ENCODE measurements at regions not wholly inside any gene's neighbourhood (a gene's known extent, or its start where the extent isn't known, plus 50 kb on each side); places are given as distances from the start of the nearest gene placed in this dataset.

GRCh38 chr2:221068123-221068522 lies 504.0 kb downstream of the EPHA4 start:
- no peak for FAIRE-seq

GRCh38 chr2:221070106-221070505 lies 502.0 kb downstream of the EPHA4 start:
- Histone ChIP-seq H3K27me3 (ENCODE audit: control insufficient read depth, insufficient read depth, low read length) (no peaks in the 10 kb centered on the region), H3K27ac (ENCODE audit: low read depth in 2 of 2, low read length in 2 of 2) (no peak overlapping the region), H3K4me1 (ENCODE audit: control insufficient read depth in 2 of 3, insufficient read depth in 2 of 3, low read depth in 1 of 3, low read length in 3 of 3) (no peaks in the 10 kb centered on the region), H3K9me3 (ENCODE audit: control insufficient read depth in 2 of 3, insufficient read depth in 1 of 3, low read length in 3 of 3) (no peaks in the 10 kb centered on the region), H3K36me3 (ENCODE audit: control insufficient read depth in 2 of 3, insufficient read depth in 3 of 3, low read length in 3 of 3) (no peaks in the 10 kb centered on the region), H3K9ac (ENCODE audit: low read length in 3 of 3) (no peak overlapping the region), H3K4me3 (ENCODE audit: low read length in 3 of 3) (no peak overlapping the region)
- DNase-seq: no peak
- FAIRE-seq: no peak
- TF ChIP-seq CTCF (IDR thresholded peaks at IDR 0.05; ENCODE audit: borderline replicate concordance, extremely low read depth, insufficient read depth): no peak
- intact Hi-C loops (cut with DNase I): no loop called here

More at GRCh38 chr2:221068123-221068522, 504.0 kb downstream of the EPHA4 start:
- H3K4me3 ChIP-seq (ENCODE audit: low read length in 3 of 3): no peak overlapping the region
- no peak overlapping the region for H3K9ac ChIP-seq (ENCODE audit: low read length in 3 of 3)
- no peak for DNase-seq
- no peaks in the 10 kb centered on the region for H3K4me1 ChIP-seq (ENCODE audit: control insufficient read depth in 2 of 3, insufficient read depth in 2 of 3, low read depth in 1 of 3, low read length in 3 of 3)
- no peaks in the 10 kb centered on the region for H3K27me3 ChIP-seq (ENCODE audit: control insufficient read depth, insufficient read depth, low read length)
- H3K36me3 ChIP-seq (ENCODE audit: control insufficient read depth in 2 of 3, insufficient read depth in 3 of 3, low read length in 3 of 3): no peaks in the 10 kb centered on the region
- intact Hi-C loops (cut with DNase I): no loop called here
- H3K27ac ChIP-seq (ENCODE audit: low read depth in 2 of 2, low read length in 2 of 2): no peak overlapping the region
- H3K9me3 ChIP-seq (ENCODE audit: control insufficient read depth in 2 of 3, insufficient read depth in 1 of 3, low read length in 3 of 3): no peaks in the 10 kb centered on the region
- no peak for TF ChIP-seq CTCF (IDR thresholded peaks at IDR 0.05; ENCODE audit: borderline replicate concordance, extremely low read depth, insufficient read depth)

- no peak for FAIRE-seq
Observed at GRCh38 chr2:221073326-221074049, 498.6 kb downstream of the EPHA4 start.

More at GRCh38 chr2:221073326-221074049, 498.6 kb downstream of the EPHA4 start:
- Histone ChIP-seq H3K27ac (ENCODE audit: low read depth in 2 of 2, low read length in 2 of 2) (no peak overlapping the region), H3K4me3 (ENCODE audit: low read length in 3 of 3) (no peak overlapping the region), H3K9ac (ENCODE audit: low read length in 3 of 3) (no peak overlapping the region), H3K36me3 (ENCODE audit: control insufficient read depth in 2 of 3, insufficient read depth in 3 of 3, low read length in 3 of 3) (no peaks in the 10 kb centered on the region), H3K4me1 (ENCODE audit: control insufficient read depth in 2 of 3, insufficient read depth in 2 of 3, low read depth in 1 of 3, low read length in 3 of 3) (no peaks in the 10 kb centered on the region), H3K27me3 (ENCODE audit: control insufficient read depth, insufficient read depth, low read length) (no peaks in the 10 kb centered on the region), H3K9me3 (ENCODE audit: control insufficient read depth in 2 of 3, insufficient read depth in 1 of 3, low read length in 3 of 3) (no peaks in the 10 kb centered on the region)
- no peak for TF ChIP-seq CTCF (IDR thresholded peaks at IDR 0.05; ENCODE audit: borderline replicate concordance, extremely low read depth, insufficient read depth)
- DNase-seq: no peak
- intact Hi-C loops (cut with DNase I): no loop called here

Data from kidney (tissue), 13 donors.